ENCODE measurements at regions not wholly inside any gene's neighbourhood (a gene's known extent, or its start where the extent isn't known, plus 50 kb on each side); places are given as distances from the start of the nearest gene placed in this dataset.
"Not testable (repeated sequence)": the region's sequence is repeated elsewhere in the genome, so short reads cannot be mapped to it uniquely, and the experiment has no call there.

- no peak for DNase-seq (ENCODE audit: low read depth)
- TF ChIP-seq, protein P1, sequence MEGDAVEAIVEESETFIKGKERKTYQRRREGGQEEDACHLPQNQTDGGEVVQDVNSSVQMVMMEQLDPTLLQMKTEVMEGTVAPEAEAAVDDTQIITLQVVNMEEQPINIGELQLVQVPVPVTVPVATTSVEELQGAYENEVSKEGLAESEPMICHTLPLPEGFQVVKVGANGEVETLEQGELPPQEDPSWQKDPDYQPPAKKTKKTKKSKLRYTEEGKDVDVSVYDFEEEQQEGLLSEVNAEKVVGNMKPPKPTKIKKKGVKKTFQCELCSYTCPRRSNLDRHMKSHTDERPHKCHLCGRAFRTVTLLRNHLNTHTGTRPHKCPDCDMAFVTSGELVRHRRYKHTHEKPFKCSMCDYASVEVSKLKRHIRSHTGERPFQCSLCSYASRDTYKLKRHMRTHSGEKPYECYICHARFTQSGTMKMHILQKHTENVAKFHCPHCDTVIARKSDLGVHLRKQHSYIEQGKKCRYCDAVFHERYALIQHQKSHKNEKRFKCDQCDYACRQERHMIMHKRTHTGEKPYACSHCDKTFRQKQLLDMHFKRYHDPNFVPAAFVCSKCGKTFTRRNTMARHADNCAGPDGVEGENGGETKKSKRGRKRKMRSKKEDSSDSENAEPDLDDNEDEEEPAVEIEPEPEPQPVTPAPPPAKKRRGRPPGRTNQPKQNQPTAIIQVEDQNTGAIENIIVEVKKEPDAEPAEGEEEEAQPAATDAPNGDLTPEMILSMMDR (IDR thresholded peaks at IDR 0.05; ENCODE audit: low read length, missing control alignments): no peak
- H3K4me3 ChIP-seq (replicated peaks; ENCODE audit: low read depth, low read length): no peak overlapping the region
Observed at GRCh38 chr10:9157656-9158055, 1103.2 kb downstream of the GATA3 start.

DNA sequence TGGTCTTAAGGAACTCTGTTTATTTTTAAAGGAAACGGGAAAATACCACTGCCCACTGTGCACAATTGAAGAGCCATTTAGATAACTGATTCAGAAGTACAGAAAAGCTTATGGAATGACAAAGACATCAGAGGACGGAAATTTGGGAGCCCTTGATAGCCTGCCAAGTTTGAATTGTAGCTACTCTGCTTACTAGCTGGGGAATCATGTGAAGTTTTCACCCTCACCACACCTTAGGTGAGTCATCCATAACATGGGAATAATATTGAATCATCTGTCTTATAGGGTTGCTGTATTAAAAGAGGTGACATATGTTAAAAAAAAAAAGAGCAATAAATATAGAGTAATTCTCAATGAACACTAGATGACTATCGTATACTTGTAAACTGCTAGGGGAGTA lies 1104.2 kb downstream of the GATA3 start:
- TF ChIP-seq, protein P1 (IDR thresholded peaks at IDR 0.05; ENCODE audit: low read length, missing control alignments): no peak
- DNase-seq (ENCODE audit: low read depth): no peak
- no peak overlapping the region for H3K4me3 ChIP-seq (replicated peaks; ENCODE audit: low read depth, low read length)

- TF ChIP-seq, protein P1 (IDR thresholded peaks at IDR 0.05; ENCODE audit: low read length, missing control alignments): no peak
Observed at GRCh38 chr10:9160275-9160674, 1105.8 kb downstream of the GATA3 start.

DNA sequence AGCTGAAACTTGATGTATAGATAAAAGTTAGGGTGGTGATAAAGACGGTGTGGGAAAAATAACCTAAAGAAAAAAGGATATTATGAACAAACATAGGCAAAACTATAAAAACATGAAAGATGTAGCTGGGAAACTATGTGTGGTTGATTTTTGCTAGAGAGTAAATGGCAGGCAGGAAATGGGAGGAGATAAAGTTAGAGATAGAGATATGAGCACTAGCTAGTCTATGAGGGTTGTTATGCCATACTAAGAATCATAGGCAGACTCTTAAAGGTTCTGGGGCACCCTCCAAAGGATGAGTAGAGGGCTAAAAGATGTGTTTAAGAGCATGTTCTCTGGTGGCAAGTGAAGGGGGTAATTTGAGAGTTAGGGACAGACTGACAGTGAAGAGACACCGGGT lies 1109.2 kb downstream of the GATA3 start:
- DNase-seq (ENCODE audit: low read depth): no peak
- H3K4me3 ChIP-seq (replicated peaks; ENCODE audit: low read depth, low read length): no peak overlapping the region
- TF ChIP-seq, protein P1 (IDR thresholded peaks at IDR 0.05; ENCODE audit: low read length, missing control alignments): no peak

More at GRCh38 chr10:9160275-9160674, 1105.8 kb downstream of the GATA3 start:
- no peak for DNase-seq (ENCODE audit: low read depth)
- no peak overlapping the region for H3K4me3 ChIP-seq (replicated peaks; ENCODE audit: low read depth, low read length)

GRCh38 chr10:9166770-9167169 lies 1112.3 kb downstream of the GATA3 start:
- no peak overlapping the region for H3K4me3 ChIP-seq (replicated peaks; ENCODE audit: low read depth, low read length)
- TF ChIP-seq, protein P1 (IDR thresholded peaks at IDR 0.05; ENCODE audit: low read length, missing control alignments): no peak
- no peak for DNase-seq (ENCODE audit: low read depth)

DNA sequence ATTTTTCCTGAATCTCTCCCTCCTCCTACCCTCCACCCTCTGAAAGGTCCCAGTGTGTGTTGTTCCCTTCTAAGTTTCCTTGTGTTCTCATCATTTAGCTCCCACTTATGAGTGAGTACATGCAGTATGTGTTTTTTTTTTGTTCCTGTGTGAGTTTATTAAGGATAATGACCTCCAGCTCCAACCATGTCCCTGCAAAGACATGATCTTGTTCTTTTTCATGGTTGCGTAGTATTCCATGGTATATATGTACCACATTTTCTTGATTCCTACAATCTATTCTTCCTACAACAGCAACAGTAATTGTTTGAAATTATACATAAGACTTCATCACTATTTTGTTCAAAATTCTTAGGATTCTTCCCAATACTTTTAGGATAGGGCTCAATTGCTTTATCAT lies 1117.8 kb downstream of the GATA3 start:
- TF ChIP-seq, protein P1 (IDR thresholded peaks at IDR 0.05; ENCODE audit: low read length, missing control alignments): no peak
- no peak for DNase-seq (ENCODE audit: low read depth)
- no peak overlapping the region for H3K4me3 ChIP-seq (replicated peaks; ENCODE audit: low read depth, low read length)

GRCh38 chr10:9175200-9175599 lies 1120.7 kb downstream of the GATA3 start:
- TF ChIP-seq, protein P1 (IDR thresholded peaks at IDR 0.05; ENCODE audit: low read length, missing control alignments): no peak
- no peak overlapping the region for H3K4me3 ChIP-seq (replicated peaks; ENCODE audit: low read depth, low read length)
- no peak for DNase-seq (ENCODE audit: low read depth)

DNA sequence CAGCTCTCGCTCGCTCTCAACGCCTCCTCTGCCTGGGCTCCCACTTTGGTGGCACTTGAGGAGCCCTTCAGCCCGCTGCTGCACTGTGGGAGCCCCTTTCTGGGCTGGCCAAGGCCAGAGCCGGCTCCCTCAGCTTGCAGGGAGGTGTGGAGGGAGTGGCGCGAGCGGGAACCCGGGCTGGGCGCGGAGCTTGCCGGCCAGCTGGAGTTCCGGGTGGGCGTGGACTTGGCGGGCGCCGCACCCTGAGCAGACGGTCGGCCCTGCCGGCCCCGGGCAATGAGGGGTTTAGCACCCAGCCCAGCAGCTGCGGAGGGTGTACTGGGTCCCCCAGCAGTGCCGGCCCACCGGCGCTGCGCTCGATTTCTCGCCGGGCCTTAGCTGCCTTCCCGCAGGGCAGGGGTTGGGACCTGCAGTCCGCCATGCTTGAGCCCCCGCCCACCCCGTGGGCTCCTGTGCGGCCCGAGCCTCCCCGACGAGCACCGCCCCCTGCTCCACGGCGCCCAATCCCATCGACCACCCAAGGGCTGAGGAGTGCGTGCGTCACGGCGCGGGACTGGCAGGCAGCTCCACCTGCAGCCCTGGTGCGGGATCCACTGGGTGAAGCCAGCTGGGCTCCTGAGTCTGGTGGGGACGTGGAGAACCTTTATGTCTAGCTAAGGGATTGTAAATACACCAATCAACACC lies 1128.9 kb downstream of the GATA3 start:
- not testable (repeated sequence) for DNase-seq (ENCODE audit: low read depth); H3K4me3 ChIP-seq (replicated peaks; ENCODE audit: low read depth, low read length)
